GM10248 (cell line): ENCODE measurements at regions not wholly inside any gene's neighbourhood (a gene's known extent, or its start where the extent isn't known, plus 50 kb on each side); places are given as distances from the start of the nearest gene placed in this dataset.
"Not testable (repeated sequence)": the region's sequence is repeated elsewhere in the genome, so short reads cannot be mapped to it uniquely, and the experiment has no call there.

Experiments
- CTCF ChIA-PET: fragments of 300-600 bp; sonication (Branson Sonifier 250); formaldehyde crosslinking; extraction: SDS; loops from one replicate; lab custom pipeline; 2021; ENCODE audit warnings: antibody characterized with exemption; lab: Yijun Ruan, JAX
- POLR2A ChIA-PET: fragments of 350-650 bp; sonication (Branson Sonifier 250); formaldehyde crosslinking; extraction: SDS; loops from one replicate; lab custom pipeline; 2020; ENCODE audit warnings: antibody characterized with exemption; lab: Yijun Ruan, JAX
- DNase-seq: peaks from one replicate; pipeline ENCODE4 v3.0.0; 2012; ENCODE audit errors: extremely low spot score
- CTCF ChIP-seq: IDR thresholded peaks from 2 replicates; pipeline ENCODE4 v1.5.1; 2012; ENCODE audit warnings: mild to moderate bottlenecking, low read depth; ENCODE audit errors: extremely low read depth, missing control alignments, control extremely low read depth

DNA sequence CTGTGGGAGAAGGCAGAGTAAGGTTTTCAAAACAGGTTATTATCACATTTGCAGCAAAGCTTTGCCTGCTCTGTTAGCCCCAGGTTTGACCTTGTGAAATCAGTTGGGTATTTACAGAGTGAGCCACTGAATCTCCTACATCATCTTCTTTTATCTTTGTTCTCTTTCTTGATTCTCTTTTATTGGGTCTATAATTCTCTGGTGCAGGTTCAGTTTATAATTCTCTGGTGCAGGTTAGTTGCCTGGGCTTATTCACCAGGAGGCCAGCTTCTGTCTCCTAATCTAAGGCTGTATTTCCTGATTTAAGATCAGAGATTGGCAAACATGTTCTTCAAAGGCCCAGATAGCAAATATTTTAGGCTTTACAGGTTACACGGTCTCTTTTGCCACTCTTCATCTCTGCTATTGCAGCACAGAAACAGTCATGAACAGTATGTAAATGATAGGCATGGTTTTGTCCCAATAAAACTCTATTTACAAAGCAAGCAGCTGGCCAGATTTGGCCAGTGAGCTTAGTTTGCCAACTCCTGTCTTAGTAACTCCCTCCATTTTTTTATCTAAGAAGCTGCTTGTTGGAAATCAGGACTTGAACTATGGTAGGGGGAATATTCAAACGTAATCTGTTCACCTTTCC, 205.0 kb upstream of the RIMS1 start:
- POLR2A ChIA-PET, result no interaction called here

GRCh38 chr6:71686021-71686677, 200.2 kb upstream of the RIMS1 start:
- CTCF ChIA-PET, POLR2A ChIA-PET, DNase-seq: not testable (repeated sequence)

More for the DNA sequence above, 205.0 kb upstream of the RIMS1 start:
- CTCF ChIA-PET, result interaction anchor here (0.9 to 1.3 kb wide), 3 partner anchors 12 to 16 kb away, joined by 3 to 4 read pairs (median 3); no protein-coding TSS in a partner anchor
- TF ChIP-seq CTCF, result no peak
- no peak for DNase-seq

DNA sequence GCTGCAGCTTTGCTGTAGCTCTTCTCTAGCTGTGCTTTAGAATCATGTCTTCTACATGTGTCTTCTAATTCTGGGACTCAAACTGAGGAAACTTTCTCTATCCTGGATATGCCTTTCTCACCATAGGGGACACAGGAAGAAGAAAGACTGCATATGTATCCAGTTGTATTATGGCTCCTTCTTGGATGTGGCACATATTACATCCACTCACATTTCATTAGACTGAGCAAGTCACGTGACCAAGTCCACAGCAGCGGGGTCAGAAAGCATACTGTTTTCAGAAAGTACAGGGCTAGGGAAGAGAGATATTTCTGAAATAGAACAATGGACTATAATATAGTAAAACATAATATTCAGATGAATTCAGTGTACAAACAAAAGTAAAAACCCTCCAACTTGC, 187.6 kb upstream of the RIMS1 start:
- DNase-seq, result no peak
- ChIA-PET CTCF (no interaction called here), POLR2A (no interaction called here)
- TF ChIP-seq CTCF, result no peak

DNA sequence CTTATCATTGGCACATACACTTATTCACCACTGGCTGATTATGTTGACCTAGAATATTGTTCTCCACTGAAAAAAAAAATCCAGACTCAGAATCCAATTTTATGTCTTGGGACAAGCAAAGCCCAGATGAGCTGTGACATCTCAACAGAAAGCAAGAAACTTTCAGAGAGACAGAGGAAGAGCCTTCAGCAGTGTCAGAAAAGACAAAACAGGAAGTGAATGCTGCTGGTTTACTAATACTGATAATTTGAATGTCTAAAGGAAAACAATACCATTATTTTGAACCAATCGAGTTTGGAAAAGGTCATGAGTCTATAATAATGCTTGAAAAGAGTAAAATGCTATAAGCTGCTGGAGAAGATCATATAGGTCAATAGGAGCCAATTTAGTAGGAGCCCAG, 179.8 kb upstream of the RIMS1 start:
- no peak for TF ChIP-seq CTCF

GRCh38 chr6:71707059-71707458, 179.3 kb upstream of the RIMS1 start:
- POLR2A ChIA-PET, result no interaction called here
- CTCF ChIA-PET, result interaction anchor here (1.4 kb wide), 1 partner anchor 28 kb away, joined by 3 read pairs; no protein-coding TSS in a partner anchor
- TF ChIP-seq CTCF, result no peak
- DNase-seq, result no peak

More for the DNA sequence above, 179.8 kb upstream of the RIMS1 start:
- ChIA-PET CTCF (no interaction called here), POLR2A (no interaction called here)
- no peak for DNase-seq

DNA sequence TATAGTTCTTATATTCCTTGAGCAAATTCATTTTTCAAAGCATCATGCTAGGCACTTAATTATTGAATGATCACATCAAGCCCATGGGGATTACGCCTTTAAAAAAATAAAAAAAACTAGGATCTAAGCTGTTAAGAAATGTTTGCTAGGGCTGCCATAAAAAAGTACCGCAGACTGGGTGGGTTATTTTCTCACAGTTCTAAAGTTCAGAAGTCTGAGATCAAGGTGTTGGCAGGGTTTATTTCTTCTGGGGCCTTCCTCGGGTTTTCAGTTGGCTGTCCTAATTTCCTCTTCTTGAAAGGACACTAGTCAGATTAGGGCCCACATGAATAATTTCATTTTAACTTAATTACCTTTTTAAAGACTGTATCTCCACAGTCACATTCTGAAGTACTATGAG, 165.6 kb upstream of the RIMS1 start:
- no peak for TF ChIP-seq CTCF
- CTCF ChIA-PET, result no interaction called here
- no peak for DNase-seq
- POLR2A ChIA-PET, result no interaction called here

DNA sequence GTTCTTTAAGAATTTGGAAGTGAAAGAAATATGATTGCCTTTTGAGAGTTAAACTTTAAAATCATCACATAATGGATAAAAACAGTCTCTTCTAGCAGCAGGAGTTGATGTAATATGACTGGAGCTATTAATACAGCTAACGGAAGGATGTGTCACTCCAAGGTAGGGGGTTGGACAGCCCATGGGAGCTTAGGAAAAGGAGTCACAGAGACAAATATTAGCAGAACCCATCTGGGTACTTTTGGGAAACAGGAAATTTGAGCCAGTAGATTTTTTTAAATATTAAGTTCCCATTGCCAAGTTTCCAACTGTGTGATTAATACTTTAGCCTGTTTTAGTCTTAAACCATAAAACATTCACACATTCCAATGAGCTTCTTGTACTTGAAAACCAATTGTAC, 164.7 kb upstream of the RIMS1 start:
- DNase-seq, result no peak
- POLR2A ChIA-PET, result no interaction called here
- TF ChIP-seq CTCF, result no peak
- CTCF ChIA-PET, result no interaction called here
